Hepatocyte (in vitro differentiated cells): ENCODE measurements at regions not wholly inside any gene's neighbourhood (a gene's known extent, or its start where the extent isn't known, plus 50 kb on each side); places are given as distances from the start of the nearest gene placed in this dataset.

Experiments
- EZH2 ChIP-seq: fragments of 200-600 bp; sonication (generic); IDR thresholded peaks from 2 replicates; pipeline ENCODE4 v1.6.1; 2016; ENCODE audit warnings: antibody characterized with exemption, mild to moderate bottlenecking, borderline replicate concordance
- EZH2phosphoT487 ChIP-seq: fragments of 200-600 bp; sonication (generic); IDR thresholded peaks from one replicate; pipeline ENCODE4 v1.6.1; 2018; ENCODE audit warnings: antibody characterized with exemption, mild to moderate bottlenecking, low read depth, moderate library complexity; ENCODE audit not compliant: unreplicated experiment, severe bottlenecking
- TF ChIP-seq, protein P1 (sequence below): fragments of 200-600 bp; sonication (generic); IDR thresholded peaks from 2 replicates; pipeline ENCODE4 v1.5.1; 2016; ENCODE audit warnings: antibody characterized with exemption, mild to moderate bottlenecking; ENCODE audit not compliant: poor library complexity

GRCh38 chrX:76977452-76977851 lies 469.7 kb upstream of the FGF16 start:
- TF ChIP-seq, protein P1, sequence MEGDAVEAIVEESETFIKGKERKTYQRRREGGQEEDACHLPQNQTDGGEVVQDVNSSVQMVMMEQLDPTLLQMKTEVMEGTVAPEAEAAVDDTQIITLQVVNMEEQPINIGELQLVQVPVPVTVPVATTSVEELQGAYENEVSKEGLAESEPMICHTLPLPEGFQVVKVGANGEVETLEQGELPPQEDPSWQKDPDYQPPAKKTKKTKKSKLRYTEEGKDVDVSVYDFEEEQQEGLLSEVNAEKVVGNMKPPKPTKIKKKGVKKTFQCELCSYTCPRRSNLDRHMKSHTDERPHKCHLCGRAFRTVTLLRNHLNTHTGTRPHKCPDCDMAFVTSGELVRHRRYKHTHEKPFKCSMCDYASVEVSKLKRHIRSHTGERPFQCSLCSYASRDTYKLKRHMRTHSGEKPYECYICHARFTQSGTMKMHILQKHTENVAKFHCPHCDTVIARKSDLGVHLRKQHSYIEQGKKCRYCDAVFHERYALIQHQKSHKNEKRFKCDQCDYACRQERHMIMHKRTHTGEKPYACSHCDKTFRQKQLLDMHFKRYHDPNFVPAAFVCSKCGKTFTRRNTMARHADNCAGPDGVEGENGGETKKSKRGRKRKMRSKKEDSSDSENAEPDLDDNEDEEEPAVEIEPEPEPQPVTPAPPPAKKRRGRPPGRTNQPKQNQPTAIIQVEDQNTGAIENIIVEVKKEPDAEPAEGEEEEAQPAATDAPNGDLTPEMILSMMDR, result no peak
- TF ChIP-seq EZH2 (no peak), EZH2phosphoT487 (no peak)
